Smooth muscle cell (in vitro differentiated cells): ENCODE measurements at regions not wholly inside any gene's neighbourhood (a gene's known extent, or its start where the extent isn't known, plus 50 kb on each side); places are given as distances from the start of the nearest gene placed in this dataset.

ENCODE experiments used
- DNase-seq: peaks from one replicate; lab custom pipeline; 2025; ENCODE audit not compliant: unreplicated experiment; lab: John Stamatoyannopoulos, UW
- H2AFZ ChIP-seq: fragments of 200-600 bp; sonication (generic); 2 replicates; pipeline ENCODE4 v1.6.0; 2016; ENCODE audit warnings: antibody characterized with exemption, low read depth, mild to moderate bottlenecking
- H3F3A ChIP-seq: fragments of 200-600 bp; sonication (generic); 2 replicates; pipeline ENCODE4 v1.6.0; 2017; ENCODE audit warnings: antibody characterized with exemption, low read depth
- H3K27ac ChIP-seq: fragments of 200-600 bp; sonication (generic); 2 replicates; pipeline ENCODE4 v1.5.1; 2016; ENCODE audit warnings: low read depth, mild to moderate bottlenecking
- H3K27me3 ChIP-seq: fragments of 200-600 bp; sonication (generic); 2 replicates; pipeline ENCODE4 v1.6.1; 2016; ENCODE audit warnings: low read depth, mild to moderate bottlenecking
- H3K36me3 ChIP-seq: fragments of 200-600 bp; sonication (generic); 2 replicates; pipeline ENCODE4 v1.5.1; 2016; ENCODE audit warnings: low read depth
- H3K4me1 ChIP-seq: fragments of 200-600 bp; sonication (generic); 2 replicates; pipeline ENCODE4 v1.5.1; 2016; ENCODE audit warnings: low read depth
- H3K4me2 ChIP-seq: fragments of 200-600 bp; sonication (generic); 2 replicates; pipeline ENCODE4 v1.6.0; 2016; ENCODE audit warnings: mild to moderate bottlenecking
- H3K4me3 ChIP-seq: fragments of 200-600 bp; sonication (generic); 2 replicates; pipeline ENCODE4 v1.5.1; 2016; ENCODE audit warnings: mild to moderate bottlenecking
- H3K79me2 ChIP-seq: fragments of 200-600 bp; sonication (generic); 2 replicates; pipeline ENCODE4 v1.6.0; 2016; ENCODE audit warnings: low read depth, mild to moderate bottlenecking
- H3K9ac ChIP-seq: fragments of 200-600 bp; sonication (generic); 2 replicates; pipeline ENCODE4 v1.6.0; 2016; ENCODE audit warnings: low read depth
- H3K9me3 ChIP-seq: fragments of 200-600 bp; sonication (generic); replicated peaks from 2 replicates; pipeline ENCODE4 v1.5.1; 2016; ENCODE audit warnings: low read depth
- H4K20me1 ChIP-seq: fragments of 200-600 bp; sonication (generic); 2 replicates; pipeline ENCODE4 v1.6.0; 2016; ENCODE audit warnings: low read depth
- WGBS: methylation state at CpG from one replicate; pipeline ENCODE4 v1.1.7; 2016; ENCODE audit warnings: low lambda C conversion rate; 5-methylcytosine and 5-hydroxymethylcytosine counted together
- TF ChIP-seq, protein P1 (sequence below): fragments of 200-600 bp; sonication (generic); IDR thresholded peaks from 2 replicates; pipeline ENCODE4 v1.5.1; 2017; ENCODE audit warnings: borderline replicate concordance, mild to moderate bottlenecking, antibody characterized with exemption; ENCODE audit not compliant: insufficient read depth, poor library complexity, severe bottlenecking

DNA sequence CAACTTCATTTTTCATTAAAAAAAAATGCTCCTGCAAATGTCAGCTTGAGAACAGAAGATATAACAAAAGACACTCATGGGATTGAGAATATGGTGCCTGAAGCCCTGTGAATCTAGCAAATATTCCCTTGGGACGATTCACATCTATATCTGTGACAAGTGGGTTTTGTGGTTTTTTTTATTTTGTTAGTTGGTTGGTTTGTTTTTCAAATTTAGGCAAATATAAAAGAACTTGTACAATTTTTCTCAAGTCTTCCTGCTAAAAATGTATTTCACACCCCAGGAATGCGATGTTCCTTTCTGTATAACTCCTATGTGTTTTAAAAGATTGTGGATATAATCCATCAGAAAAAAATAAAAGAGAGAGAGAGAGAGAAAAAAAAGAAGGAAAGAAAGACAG, 1061.8 kb upstream of the ARRDC3 start:
- H3F3A ChIP-seq = no peaks in the 10 kb centered on the region
- TF ChIP-seq, protein P1, sequence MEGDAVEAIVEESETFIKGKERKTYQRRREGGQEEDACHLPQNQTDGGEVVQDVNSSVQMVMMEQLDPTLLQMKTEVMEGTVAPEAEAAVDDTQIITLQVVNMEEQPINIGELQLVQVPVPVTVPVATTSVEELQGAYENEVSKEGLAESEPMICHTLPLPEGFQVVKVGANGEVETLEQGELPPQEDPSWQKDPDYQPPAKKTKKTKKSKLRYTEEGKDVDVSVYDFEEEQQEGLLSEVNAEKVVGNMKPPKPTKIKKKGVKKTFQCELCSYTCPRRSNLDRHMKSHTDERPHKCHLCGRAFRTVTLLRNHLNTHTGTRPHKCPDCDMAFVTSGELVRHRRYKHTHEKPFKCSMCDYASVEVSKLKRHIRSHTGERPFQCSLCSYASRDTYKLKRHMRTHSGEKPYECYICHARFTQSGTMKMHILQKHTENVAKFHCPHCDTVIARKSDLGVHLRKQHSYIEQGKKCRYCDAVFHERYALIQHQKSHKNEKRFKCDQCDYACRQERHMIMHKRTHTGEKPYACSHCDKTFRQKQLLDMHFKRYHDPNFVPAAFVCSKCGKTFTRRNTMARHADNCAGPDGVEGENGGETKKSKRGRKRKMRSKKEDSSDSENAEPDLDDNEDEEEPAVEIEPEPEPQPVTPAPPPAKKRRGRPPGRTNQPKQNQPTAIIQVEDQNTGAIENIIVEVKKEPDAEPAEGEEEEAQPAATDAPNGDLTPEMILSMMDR = no peak
- no peaks in the 10 kb centered on the region for H4K20me1 ChIP-seq
- no peaks in the 10 kb centered on the region for H3K9me3 ChIP-seq
- DNase-seq = no peak
- no peak overlapping the region for H2AFZ ChIP-seq
- H3K27ac ChIP-seq = no peak overlapping the region
- H3K36me3 ChIP-seq = no peaks in the 10 kb centered on the region
- no peak overlapping the region for H3K4me3 ChIP-seq
- H3K9ac ChIP-seq = no peak overlapping the region
- no peaks in the 10 kb centered on the region for H3K4me1 ChIP-seq
- no peak overlapping the region for H3K4me2 ChIP-seq
- no peaks in the 10 kb centered on the region for H3K79me2 ChIP-seq
- no peaks in the 10 kb centered on the region for H3K27me3 ChIP-seq
- WGBS = 82% methylated on average over 2 of the region's 2 CpGs

DNA sequence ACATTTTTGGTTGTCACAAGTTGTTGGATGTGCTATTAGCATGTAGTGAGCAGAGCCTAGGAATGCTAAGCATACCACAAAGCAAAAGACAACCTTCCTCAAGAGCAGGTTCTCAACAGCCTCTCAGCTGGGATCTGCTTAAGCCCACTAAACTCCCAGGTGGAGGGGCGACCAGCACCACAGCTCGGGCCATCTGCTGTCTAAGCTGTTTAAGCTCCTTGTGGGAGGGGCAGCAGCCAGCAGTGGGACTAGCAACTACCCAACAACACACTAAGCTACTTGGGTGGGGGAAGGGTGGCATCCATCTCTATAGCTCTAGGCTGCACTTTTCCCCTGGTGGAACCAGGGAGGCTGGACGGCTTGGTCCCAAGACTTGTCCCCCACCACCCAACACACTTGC, 1052.7 kb upstream of the ARRDC3 start:
- H3K27ac ChIP-seq = no peak overlapping the region
- WGBS = 93% methylated on average over 3 of the region's 3 CpGs
- no peak overlapping the region for H3K4me2 ChIP-seq
- H3K9ac ChIP-seq = no peak overlapping the region
- no peaks in the 10 kb centered on the region for H3K27me3 ChIP-seq
- no peak overlapping the region for H3K4me3 ChIP-seq
- no peaks in the 10 kb centered on the region for H3K9me3 ChIP-seq
- no peaks in the 10 kb centered on the region for H3K79me2 ChIP-seq
- DNase-seq = no peak
- no peaks in the 10 kb centered on the region for H4K20me1 ChIP-seq
- H3K4me1 ChIP-seq = no peaks in the 10 kb centered on the region
- no peaks in the 10 kb centered on the region for H3F3A ChIP-seq
- no peaks in the 10 kb centered on the region for H3K36me3 ChIP-seq
- TF ChIP-seq, protein P1 = no peak
- H2AFZ ChIP-seq = no peak overlapping the region

DNA sequence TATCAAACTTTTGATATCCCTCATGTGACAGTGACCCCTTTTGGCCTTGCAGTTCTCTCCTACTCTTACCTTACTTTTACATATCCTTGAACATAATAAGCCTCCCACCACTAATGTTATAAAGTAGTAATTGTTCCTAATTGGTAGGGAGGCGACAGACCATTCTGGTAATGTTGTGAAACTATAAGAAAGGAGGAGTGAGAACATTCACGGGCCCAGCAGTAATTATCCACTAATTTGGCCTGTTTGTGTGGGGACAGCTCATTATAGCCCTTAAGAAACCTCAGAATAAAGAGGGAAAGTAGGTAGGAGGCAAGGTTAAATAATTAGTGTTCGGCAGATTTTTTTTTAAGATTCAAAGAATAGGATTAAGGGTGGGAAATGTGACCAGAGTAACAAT, 1046.5 kb upstream of the ARRDC3 start:
- no peak overlapping the region for H3K9ac ChIP-seq
- no peaks in the 10 kb centered on the region for H3K4me1 ChIP-seq
- 77% methylated on average over 3 of the region's 3 CpGs for WGBS
- no peaks in the 10 kb centered on the region for H3K36me3 ChIP-seq
- no peaks in the 10 kb centered on the region for H3K9me3 ChIP-seq
- H3K4me2 ChIP-seq = no peak overlapping the region
- H2AFZ ChIP-seq = no peak overlapping the region
- no peaks in the 10 kb centered on the region for H4K20me1 ChIP-seq
- TF ChIP-seq, protein P1 = no peak
- H3F3A ChIP-seq = no peaks in the 10 kb centered on the region
- H3K4me3 ChIP-seq = no peak overlapping the region
- no peaks in the 10 kb centered on the region for H3K27me3 ChIP-seq
- no peak overlapping the region for H3K27ac ChIP-seq
- H3K79me2 ChIP-seq = no peaks in the 10 kb centered on the region
- DNase-seq = no peak

DNA sequence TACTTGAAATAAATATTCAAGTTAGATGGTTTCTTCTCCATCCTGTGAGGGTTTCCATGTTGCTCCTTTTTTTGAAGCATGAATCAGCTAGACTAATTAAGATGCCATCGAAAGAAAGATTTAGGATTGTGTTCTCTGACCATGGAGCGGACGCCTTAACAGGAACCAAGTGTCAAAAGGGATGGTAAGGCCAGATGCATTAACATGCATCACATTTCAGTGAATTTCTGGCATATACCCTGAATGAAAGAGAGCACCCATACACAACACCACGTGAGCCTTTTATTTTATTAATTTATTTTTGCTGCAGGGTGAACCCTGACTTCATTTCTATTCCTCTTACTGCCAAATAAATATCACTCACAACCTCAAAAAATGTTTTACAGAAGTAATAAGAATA, 1045.3 kb upstream of the ARRDC3 start:
- Histone ChIP-seq H3F3A (no peaks in the 10 kb centered on the region), H3K9me3 (no peaks in the 10 kb centered on the region), H3K4me3 (no peak overlapping the region), H3K36me3 (no peaks in the 10 kb centered on the region), H3K4me2 (no peak overlapping the region), H3K9ac (no peak overlapping the region), H2AFZ (no peak overlapping the region), H3K4me1 (no peaks in the 10 kb centered on the region), H3K27me3 (no peaks in the 10 kb centered on the region), H3K79me2 (no peaks in the 10 kb centered on the region), H4K20me1 (no peaks in the 10 kb centered on the region), H3K27ac (no peak overlapping the region)
- 86% methylated on average over 4 of the region's 4 CpGs for WGBS
- DNase-seq = no peak
- TF ChIP-seq, protein P1 = no peak
